Caco-2 (cell line): ENCODE measurements at regions not wholly inside any gene's neighbourhood (a gene's known extent, or its start where the extent isn't known, plus 50 kb on each side); places are given as distances from the start of the nearest gene placed in this dataset.

Source experiments
- BruUV-seq: library from RNA; stranded (reverse); fragments of 400-500 nt; replicated peaks from 2 replicates; lab custom pipeline; 2021; lab: Mats Ljungman, UMichigan
- CTCF ChIA-PET: fragments of 300-600 bp; sonication (Branson Sonifier 250); formaldehyde crosslinking; loops from one replicate; lab custom pipeline; 2022; ENCODE audit warnings: antibody characterized with exemption; lab: Charles Lee
- POLR2A ChIA-PET: fragments of 300-600 bp; sonication (Branson Sonifier 250); formaldehyde crosslinking; loops from one replicate; lab custom pipeline; 2022; ENCODE audit warnings: antibody characterized with exemption; lab: Charles Lee
- DNase-seq, 2 experiments: peaks; one replicate each; pipeline versions ENCODE4 v3.0.0 to v3.0.0-alpha.2; 2020 to 2022
- H3K27me3 ChIP-seq: replicated peaks from 2 replicates; pipeline ENCODE4 v1.6.0; 2011; ENCODE audit warnings: low read length; ENCODE audit not compliant: control insufficient read depth, insufficient read depth
- H3K36me3 ChIP-seq: 2 replicates; pipeline ENCODE4 v1.5.1; 2011; ENCODE audit warnings: low read length; ENCODE audit not compliant: control insufficient read depth, insufficient read depth
- H3K4me1 ChIP-seq: fragments of 250-450 bp; sonication (Bioruptor Pico); 2 replicates; pipeline ENCODE4 v1.5.1; 2020; ENCODE audit warnings: mild to moderate bottlenecking
- H3K4me3 ChIP-seq: 2 replicates; pipeline ENCODE4 v1.5.1; 2011; ENCODE audit warnings: low read depth, mild to moderate bottlenecking, control low read depth, low read length
- H3K9me3 ChIP-seq: fragments of 250-450 bp; sonication (Bioruptor Pico); 2 replicates; pipeline ENCODE4 v1.5.1; 2020; ENCODE audit warnings: mild to moderate bottlenecking, moderate library complexity
- H3K27ac Mint-ChIP-seq: one replicate; pipeline ENCODE4 v1.8.0; 2022; ENCODE audit warnings: mixed read lengths; ENCODE audit not compliant: unreplicated experiment
- H3K27me3 Mint-ChIP-seq: one replicate; pipeline ENCODE4 v1.8.0; 2022; ENCODE audit warnings: mixed read lengths; ENCODE audit not compliant: insufficient read depth, unreplicated experiment
- H3K36me3 Mint-ChIP-seq: one replicate; pipeline ENCODE4 v1.8.0; 2022; ENCODE audit warnings: mild to moderate bottlenecking, mixed read lengths; ENCODE audit not compliant: insufficient read depth, unreplicated experiment
- H3K4me1 Mint-ChIP-seq: one replicate; pipeline ENCODE4 v1.8.0; 2022; ENCODE audit warnings: low read depth, mixed read lengths; ENCODE audit not compliant: unreplicated experiment
- H3K4me3 Mint-ChIP-seq: one replicate; pipeline ENCODE4 v1.8.0; 2022; ENCODE audit warnings: mild to moderate bottlenecking, moderate library complexity, mixed read lengths; ENCODE audit not compliant: unreplicated experiment
- H3K9me3 Mint-ChIP-seq: one replicate; pipeline ENCODE4 v1.8.0; 2022; ENCODE audit warnings: mixed read lengths; ENCODE audit not compliant: unreplicated experiment
- intact Hi-C: fragments of 100-400 bp; cut with micrococcal nuclease; formaldehyde crosslinking; loops from one replicate; pipeline ENCODE4 v1.10.0; 2022; ENCODE audit not compliant: unreplicated experiment
- TF ChIP-seq, protein P1 (sequence below), 2 experiments: fragments of 200-600 bp in 1 of 2; IDR thresholded peaks; 1 replicate in 1 of 2; 2 replicates in 1 of 2; pipeline versions ENCODE4 v1.5.1 to v1.8.0; 2011 to 2022; ENCODE audit warnings: antibody characterized with exemption in 1 of 2, control low read depth in 1 of 2, inconsistent platforms in 1 of 2, low read depth in 1 of 2, low read length in 1 of 2, mild to moderate bottlenecking in 1 of 2, moderate library complexity in 1 of 2; ENCODE audit not compliant: insufficient read depth in 1 of 2, severe bottlenecking in 1 of 2, unreplicated experiment in 1 of 2

DNA sequence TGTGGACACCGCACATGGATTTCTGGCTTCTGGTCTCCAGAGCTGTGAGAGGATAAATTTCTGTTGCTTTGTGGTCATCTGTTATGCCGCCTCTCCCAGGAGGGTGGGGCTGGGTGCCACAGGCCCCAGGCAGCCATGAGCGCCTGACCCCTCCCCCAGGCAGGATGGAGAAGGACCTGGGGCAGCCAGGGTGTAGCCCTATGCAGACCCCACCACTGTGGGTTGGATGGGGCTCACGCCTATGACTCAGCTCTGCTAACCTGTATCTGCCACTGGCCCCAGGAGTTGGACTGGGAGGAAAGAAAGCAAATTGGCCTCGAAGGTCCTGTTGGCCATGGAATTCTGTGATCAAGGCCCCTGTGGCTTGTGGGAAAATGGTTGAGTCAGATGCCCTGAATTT lies 1351.1 kb downstream of the BRD1 start:
- no peaks in the 10 kb centered on the region for H3K4me1 Mint-ChIP-seq
- no peaks in the 10 kb centered on the region for H3K9me3 Mint-ChIP-seq
- POLR2A ChIA-PET, result no interaction called here
- H3K4me1 ChIP-seq, result no peaks in the 10 kb centered on the region
- H3K36me3 ChIP-seq, result no peaks in the 10 kb centered on the region
- no peaks in the 10 kb centered on the region for H3K36me3 Mint-ChIP-seq
- H3K9me3 ChIP-seq, result no peaks in the 10 kb centered on the region
- H3K4me3 ChIP-seq, result no peak overlapping the region
- H3K4me3 Mint-ChIP-seq, result no peak overlapping the region
- TF ChIP-seq, protein P1, sequence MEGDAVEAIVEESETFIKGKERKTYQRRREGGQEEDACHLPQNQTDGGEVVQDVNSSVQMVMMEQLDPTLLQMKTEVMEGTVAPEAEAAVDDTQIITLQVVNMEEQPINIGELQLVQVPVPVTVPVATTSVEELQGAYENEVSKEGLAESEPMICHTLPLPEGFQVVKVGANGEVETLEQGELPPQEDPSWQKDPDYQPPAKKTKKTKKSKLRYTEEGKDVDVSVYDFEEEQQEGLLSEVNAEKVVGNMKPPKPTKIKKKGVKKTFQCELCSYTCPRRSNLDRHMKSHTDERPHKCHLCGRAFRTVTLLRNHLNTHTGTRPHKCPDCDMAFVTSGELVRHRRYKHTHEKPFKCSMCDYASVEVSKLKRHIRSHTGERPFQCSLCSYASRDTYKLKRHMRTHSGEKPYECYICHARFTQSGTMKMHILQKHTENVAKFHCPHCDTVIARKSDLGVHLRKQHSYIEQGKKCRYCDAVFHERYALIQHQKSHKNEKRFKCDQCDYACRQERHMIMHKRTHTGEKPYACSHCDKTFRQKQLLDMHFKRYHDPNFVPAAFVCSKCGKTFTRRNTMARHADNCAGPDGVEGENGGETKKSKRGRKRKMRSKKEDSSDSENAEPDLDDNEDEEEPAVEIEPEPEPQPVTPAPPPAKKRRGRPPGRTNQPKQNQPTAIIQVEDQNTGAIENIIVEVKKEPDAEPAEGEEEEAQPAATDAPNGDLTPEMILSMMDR (IDR thresholded peaks at IDR 0.05; ENCODE audit: insufficient read depth in 1 of 2, low read depth in 1 of 2, low read length in 1 of 2, severe bottlenecking in 1 of 2, unreplicated experiment in 1 of 2), result no peak
- H3K27me3 Mint-ChIP-seq, result no peaks in the 10 kb centered on the region
- no peak overlapping the region for H3K27ac Mint-ChIP-seq
- intact Hi-C loops, result no loop called here
- BruUV-seq, result no TSS peak
- CTCF ChIA-PET, result no interaction called here
- no peaks in the 10 kb centered on the region for H3K27me3 ChIP-seq
- no peak for DNase-seq

DNA sequence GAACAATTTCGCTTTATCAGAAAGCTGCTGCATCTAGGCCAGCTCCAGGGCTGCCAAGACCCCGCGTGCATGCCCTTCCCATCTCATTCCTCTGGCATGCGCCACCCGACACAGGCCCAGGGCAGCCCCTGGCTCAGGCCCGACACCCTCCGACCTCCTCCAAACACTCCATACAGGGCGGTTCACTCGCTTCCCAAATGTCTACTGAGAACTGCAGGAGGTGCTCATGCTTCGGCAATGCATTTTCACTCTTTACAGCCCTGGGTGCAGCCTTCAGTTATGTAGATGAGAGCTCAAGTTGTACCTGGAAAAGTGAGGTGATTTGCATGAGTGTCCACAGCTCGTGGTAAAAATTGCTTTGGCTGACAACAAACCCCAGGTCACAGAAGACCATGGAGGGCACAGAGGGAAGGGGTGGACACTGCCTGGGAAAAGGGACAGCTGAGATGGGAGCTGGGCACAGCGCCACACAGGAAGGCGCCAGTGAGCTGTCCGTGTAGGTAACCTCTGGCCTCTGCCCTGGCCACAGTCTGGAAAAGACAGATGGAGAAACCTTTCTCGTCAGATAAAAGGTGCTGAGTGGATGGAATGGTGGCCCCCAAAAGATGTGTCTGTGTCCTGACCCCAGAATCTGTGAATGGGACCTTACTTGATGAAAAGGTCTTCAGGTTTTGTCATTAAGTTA lies 1351.9 kb downstream of the BRD1 start:
- no peak for DNase-seq
- ChIA-PET CTCF (no interaction called here), POLR2A (no interaction called here)
- no peak overlapping the region for H3K27ac Mint-ChIP-seq
- Histone ChIP-seq H3K4me3 (no peak overlapping the region), H3K9me3 (no peaks in the 10 kb centered on the region), H3K36me3 (no peaks in the 10 kb centered on the region), H3K27me3 (no peaks in the 10 kb centered on the region), H3K4me1 (no peaks in the 10 kb centered on the region)
- H3K9me3 Mint-ChIP-seq, result no peaks in the 10 kb centered on the region
- H3K4me1 Mint-ChIP-seq, result no peaks in the 10 kb centered on the region
- no peaks in the 10 kb centered on the region for H3K36me3 Mint-ChIP-seq
- BruUV-seq, result no TSS peak
- H3K4me3 Mint-ChIP-seq, result no peak overlapping the region
- TF ChIP-seq, protein P1 (IDR thresholded peaks at IDR 0.05; ENCODE audit: insufficient read depth in 1 of 2, low read depth in 1 of 2, low read length in 1 of 2, severe bottlenecking in 1 of 2, unreplicated experiment in 1 of 2), result no peak
- no peaks in the 10 kb centered on the region for H3K27me3 Mint-ChIP-seq
- intact Hi-C loops, result no loop called here

- no peaks in the 10 kb centered on the region for H3K9me3 Mint-ChIP-seq
- H3K36me3 Mint-ChIP-seq, result no peaks in the 10 kb centered on the region
- no peaks in the 10 kb centered on the region for H3K27me3 Mint-ChIP-seq
- H3K4me1 ChIP-seq, result no peaks in the 10 kb centered on the region
- TF ChIP-seq, protein P1 (IDR thresholded peaks at IDR 0.05; ENCODE audit: insufficient read depth in 1 of 2, low read depth in 1 of 2, low read length in 1 of 2, severe bottlenecking in 1 of 2, unreplicated experiment in 1 of 2), result no peak
- DNase-seq, result no peak
- CTCF ChIA-PET, result no interaction called here
- H3K36me3 ChIP-seq, result no peaks in the 10 kb centered on the region
- H3K4me3 ChIP-seq, result no peak overlapping the region
- no peak overlapping the region for H3K27ac Mint-ChIP-seq
- H3K4me1 Mint-ChIP-seq, result no peaks in the 10 kb centered on the region
- H3K4me3 Mint-ChIP-seq, result no peak overlapping the region
- POLR2A ChIA-PET, result no interaction called here
- intact Hi-C loops, result no loop called here
- no peaks in the 10 kb centered on the region for H3K9me3 ChIP-seq
- no peaks in the 10 kb centered on the region for H3K27me3 ChIP-seq
- no TSS peak for BruUV-seq
Measured at GRCh38 chr22:48474881-48475280, 1352.8 kb downstream of the BRD1 start.
